ENCODE measurements at regions not wholly inside any gene's neighbourhood (a gene's known extent, or its start where the extent isn't known, plus 50 kb on each side); places are given as distances from the start of the nearest gene placed in this dataset.
A peak's percentile ranks its signal among the peaks of the same experiment; 100 is the strongest.

- ChIA-PET RAD21 (ENCODE audit: low non-redundant PET in 1 of 2, low total read pairs in 2 of 2, uncharacterized antibody in 2 of 2, unreplicated experiment in 2 of 2) (no interaction called here), POLR2A (no interaction called here), CTCF (no interaction called here)
- Histone ChIP-seq H3K27ac (ENCODE audit: low read depth, low read length) (peak overlapping the region; percentile 56; the same call in 1 of the 2 replicates), H3K4me1 (ENCODE audit: control insufficient read depth in 1 of 2, insufficient read depth in 2 of 2, low read length in 2 of 2) (peaks cover 15 to 25% of the 10 kb centered on the region in 2 experiments), H3K9me2 (ENCODE audit: insufficient read depth) (no peaks in the 10 kb centered on the region), H2AFZ (ENCODE audit: low read depth, low read length, poor library complexity, severe bottlenecking) (peak overlapping the region; percentile 86), H3K36me3 (ENCODE audit: control insufficient read depth in 1 of 2, insufficient read depth in 2 of 2, low read length in 2 of 2) (no peaks in the 10 kb centered on the region), H3K79me2 (ENCODE audit: insufficient read depth, low read length) (no peaks in the 10 kb centered on the region), H3K9me3 (ENCODE audit: control insufficient read depth in 1 of 2, insufficient read depth in 1 of 2, low read depth in 1 of 2, low read length in 2 of 2) (no peaks in the 10 kb centered on the region), H3K27me3 (ENCODE audit: insufficient read depth, low read length) (peaks cover 23% of the 10 kb centered on the region; the same call in 1 of the 2 replicates), H3K4me3 (replicated peaks in 1 of 2; ENCODE audit: low read depth in 1 of 2, low read length in 2 of 2) (peak overlapping the region in 1 of 2 experiments; percentile 36; a peak in 2 of 4 replicates), H3K9ac (ENCODE audit: low read length) (no peak overlapping the region), H4K20me1 (ENCODE audit: insufficient read depth) (no peaks in the 10 kb centered on the region), H3K4me2 (ENCODE audit: low read length) (peak overlapping the region; percentile 83)
- BruUV-seq (replicated peaks), result no TSS peak
- ATAC-seq, result peak; percentile 89
- intact Hi-C loops (cut with micrococcal nuclease), result no loop called here
- peak; percentile 70 for DNase-seq (ENCODE audit: low read depth, low spot score)
- TF ChIP-seq CEBPB (IDR thresholded peaks at IDR 0.05; ENCODE audit: low read depth), result peak; percentile 87
- TF ChIP-seq FOSL1 (IDR thresholded peaks at IDR 0.05; ENCODE audit: low read depth), result peak; percentile 92
- TF ChIP-seq CTCF (IDR thresholded peaks at IDR 0.05 in 2 of 3, conservative IDR thresholded peaks at IDR 0.05 in 1 of 3; ENCODE audit: borderline replicate concordance in 1 of 3, insufficient read depth in 1 of 3, low read depth in 2 of 3, low read length in 2 of 3), result no peak
- TF ChIP-seq, protein P1, sequence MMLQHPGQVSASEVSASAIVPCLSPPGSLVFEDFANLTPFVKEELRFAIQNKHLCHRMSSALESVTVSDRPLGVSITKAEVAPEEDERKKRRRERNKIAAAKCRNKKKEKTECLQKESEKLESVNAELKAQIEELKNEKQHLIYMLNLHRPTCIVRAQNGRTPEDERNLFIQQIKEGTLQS (IDR thresholded peaks at IDR 0.05), result peak; percentile 63
- TF ChIP-seq SIN3A (IDR thresholded peaks at IDR 0.05; ENCODE audit: low read depth), result peak; percentile 47; the same call in 1 of the 2 replicates
- TF ChIP-seq YY1 (IDR thresholded peaks at IDR 0.05; ENCODE audit: extremely low read depth, insufficient replicate concordance, low read depth, low read length), result no peak
- peak; percentile 92 for TF ChIP-seq JUND (IDR thresholded peaks at IDR 0.05)
- TF ChIP-seq, protein P2, sequence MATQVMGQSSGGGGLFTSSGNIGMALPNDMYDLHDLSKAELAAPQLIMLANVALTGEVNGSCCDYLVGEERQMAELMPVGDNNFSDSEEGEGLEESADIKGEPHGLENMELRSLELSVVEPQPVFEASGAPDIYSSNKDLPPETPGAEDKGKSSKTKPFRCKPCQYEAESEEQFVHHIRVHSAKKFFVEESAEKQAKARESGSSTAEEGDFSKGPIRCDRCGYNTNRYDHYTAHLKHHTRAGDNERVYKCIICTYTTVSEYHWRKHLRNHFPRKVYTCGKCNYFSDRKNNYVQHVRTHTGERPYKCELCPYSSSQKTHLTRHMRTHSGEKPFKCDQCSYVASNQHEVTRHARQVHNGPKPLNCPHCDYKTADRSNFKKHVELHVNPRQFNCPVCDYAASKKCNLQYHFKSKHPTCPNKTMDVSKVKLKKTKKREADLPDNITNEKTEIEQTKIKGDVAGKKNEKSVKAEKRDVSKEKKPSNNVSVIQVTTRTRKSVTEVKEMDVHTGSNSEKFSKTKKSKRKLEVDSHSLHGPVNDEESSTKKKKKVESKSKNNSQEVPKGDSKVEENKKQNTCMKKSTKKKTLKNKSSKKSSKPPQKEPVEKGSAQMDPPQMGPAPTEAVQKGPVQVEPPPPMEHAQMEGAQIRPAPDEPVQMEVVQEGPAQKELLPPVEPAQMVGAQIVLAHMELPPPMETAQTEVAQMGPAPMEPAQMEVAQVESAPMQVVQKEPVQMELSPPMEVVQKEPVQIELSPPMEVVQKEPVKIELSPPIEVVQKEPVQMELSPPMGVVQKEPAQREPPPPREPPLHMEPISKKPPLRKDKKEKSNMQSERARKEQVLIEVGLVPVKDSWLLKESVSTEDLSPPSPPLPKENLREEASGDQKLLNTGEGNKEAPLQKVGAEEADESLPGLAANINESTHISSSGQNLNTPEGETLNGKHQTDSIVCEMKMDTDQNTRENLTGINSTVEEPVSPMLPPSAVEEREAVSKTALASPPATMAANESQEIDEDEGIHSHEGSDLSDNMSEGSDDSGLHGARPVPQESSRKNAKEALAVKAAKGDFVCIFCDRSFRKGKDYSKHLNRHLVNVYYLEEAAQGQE (IDR thresholded peaks at IDR 0.05; ENCODE audit: low read depth), result no peak
- TF ChIP-seq POLR2A (IDR thresholded peaks at IDR 0.05; ENCODE audit: borderline replicate concordance, extremely low read depth, insufficient read depth, insufficient read length), result no peak
- TF ChIP-seq SP1 (IDR thresholded peaks at IDR 0.05; ENCODE audit: low read depth), result peak; percentile 83
- no peak for TF ChIP-seq ZNF274 (IDR thresholded peaks at IDR 0.05; ENCODE audit: low read depth, low read length)
- no peak for TF ChIP-seq ZFX (IDR thresholded peaks at IDR 0.05)
- no peak for TF ChIP-seq EZH2 (IDR thresholded peaks at IDR 0.05)
- TF ChIP-seq SRF (IDR thresholded peaks at IDR 0.05; ENCODE audit: low read depth), result no peak
- no peak; the same call in 1 of the 2 replicates for TF ChIP-seq CBX3 (IDR thresholded peaks at IDR 0.05; ENCODE audit: low read depth)
- TF ChIP-seq POLR2AphosphoS5 (IDR thresholded peaks at IDR 0.05; ENCODE audit: low read depth, low read length), result no peak
- TF ChIP-seq EZH2phosphoT487 (IDR thresholded peaks at IDR 0.05; ENCODE audit: borderline replicate concordance), result no peak
- no peak for TF ChIP-seq EGR1 (IDR thresholded peaks at IDR 0.05; ENCODE audit: low read depth)
- peak; percentile 97 for TF ChIP-seq TCF7L2 (IDR thresholded peaks at IDR 0.05; ENCODE audit: borderline replicate concordance, extremely low read depth, insufficient read depth, insufficient read length)
- TF ChIP-seq, protein P3, sequence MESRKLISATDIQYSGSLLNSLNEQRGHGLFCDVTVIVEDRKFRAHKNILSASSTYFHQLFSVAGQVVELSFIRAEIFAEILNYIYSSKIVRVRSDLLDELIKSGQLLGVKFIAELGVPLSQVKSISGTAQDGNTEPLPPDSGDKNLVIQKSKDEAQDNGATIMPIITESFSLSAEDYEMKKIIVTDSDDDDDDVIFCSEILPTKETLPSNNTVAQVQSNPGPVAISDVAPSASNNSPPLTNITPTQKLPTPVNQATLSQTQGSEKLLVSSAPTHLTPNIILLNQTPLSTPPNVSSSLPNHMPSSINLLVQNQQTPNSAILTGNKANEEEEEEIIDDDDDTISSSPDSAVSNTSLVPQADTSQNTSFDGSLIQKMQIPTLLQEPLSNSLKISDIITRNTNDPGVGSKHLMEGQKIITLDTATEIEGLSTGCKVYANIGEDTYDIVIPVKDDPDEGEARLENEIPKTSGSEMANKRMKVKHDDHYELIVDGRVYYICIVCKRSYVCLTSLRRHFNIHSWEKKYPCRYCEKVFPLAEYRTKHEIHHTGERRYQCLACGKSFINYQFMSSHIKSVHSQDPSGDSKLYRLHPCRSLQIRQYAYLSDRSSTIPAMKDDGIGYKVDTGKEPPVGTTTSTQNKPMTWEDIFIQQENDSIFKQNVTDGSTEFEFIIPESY (IDR thresholded peaks at IDR 0.05; ENCODE audit: extremely low read depth, insufficient replicate concordance, low read length), result no peak
Measured at GRCh38 chr6:18692929-18693685, 306.0 kb downstream of the RNF144B start.
